AG09309 (cell line): ENCODE measurements at regions not wholly inside any gene's neighbourhood (a gene's known extent, or its start where the extent isn't known, plus 50 kb on each side); places are given as distances from the start of the nearest gene placed in this dataset.
"Not testable (repeated sequence)": the region's sequence is repeated elsewhere in the genome, so short reads cannot be mapped to it uniquely, and the experiment has no call there.

ENCODE experiments used
- DNase-seq: peaks from one replicate; pipeline ENCODE4 v3.0.0-alpha.2; 2010; ENCODE audit warnings: low read depth
- H3K4me3 ChIP-seq: 2 replicates; pipeline ENCODE4 v1.5.1; 2011; ENCODE audit warnings: mild to moderate bottlenecking, low read depth, low read length, moderate library complexity; ENCODE audit not compliant: control insufficient read depth
- CTCF ChIP-seq: IDR thresholded peaks from 2 replicates; pipeline ENCODE4 v1.5.1; 2011; ENCODE audit warnings: mild to moderate bottlenecking, low read depth, low read length, inconsistent platforms; ENCODE audit not compliant: insufficient read depth, control insufficient read depth; ENCODE audit errors: missing control alignments

- TF ChIP-seq CTCF = no peak
- no peak for DNase-seq
Observed at GRCh38 chrX:23515028-23515427, 152.3 kb upstream of the PRDX4 start.

GRCh38 chrX:23523026-23523657 is 144.2 kb upstream of the PRDX4 start:
- not testable (repeated sequence) for H3K4me3 ChIP-seq, DNase-seq

More at GRCh38 chrX:23515028-23515427, 152.3 kb upstream of the PRDX4 start:
- no peak overlapping the region for H3K4me3 ChIP-seq

- H3K4me3 ChIP-seq = no peak overlapping the region
- no peak for DNase-seq
- TF ChIP-seq CTCF = no peak
Observed at GRCh38 chrX:23524467-23524866, 142.8 kb upstream of the PRDX4 start.

- DNase-seq = no peak
- no peak overlapping the region for H3K4me3 ChIP-seq
- TF ChIP-seq CTCF = no peak
Observed at GRCh38 chrX:23525531-23525930, 141.8 kb upstream of the PRDX4 start.

GRCh38 chrX:23540532-23540931 is 126.8 kb upstream of the PRDX4 start:
- no peak overlapping the region for H3K4me3 ChIP-seq
- no peak for DNase-seq
- no peak for TF ChIP-seq CTCF

GRCh38 chrX:23548164-23548563 is 119.1 kb upstream of the PRDX4 start:
- no peak overlapping the region for H3K4me3 ChIP-seq
- DNase-seq = peak; percentile 47
- no peak for TF ChIP-seq CTCF

- no peak for DNase-seq
- TF ChIP-seq CTCF = no peak
Observed at GRCh38 chrX:23552303-23552702, 115.0 kb upstream of the PRDX4 start.

More at GRCh38 chrX:23552303-23552702, 115.0 kb upstream of the PRDX4 start:
- no peak overlapping the region for H3K4me3 ChIP-seq
